ENCODE measurements at regions not wholly inside any gene's neighbourhood (a gene's known extent, or its start where the extent isn't known, plus 50 kb on each side); places are given as distances from the start of the nearest gene placed in this dataset.

GRCh38 chr9:26234865-26235264 lies 556.6 kb upstream of the TUSC1 start:
- no peaks in the 10 kb centered on the region for H3K4me1 ChIP-seq
- no peak for DNase-seq
- no peaks in the 10 kb centered on the region for H3K9me3 ChIP-seq
- H3K36me3 ChIP-seq: no peaks in the 10 kb centered on the region
- intact Hi-C loops (cut with DNase I): no loop called here
- no peak overlapping the region for H3K9ac ChIP-seq (ENCODE audit: low read depth in 2 of 2, low read length in 2 of 2)
- no peaks in the 10 kb centered on the region for H3K27me3 ChIP-seq
- no peak overlapping the region for H3K27ac ChIP-seq
- no peak overlapping the region for H3K4me3 ChIP-seq
- no peak for TF ChIP-seq CTCF (IDR thresholded peaks at IDR 0.05)

DNA sequence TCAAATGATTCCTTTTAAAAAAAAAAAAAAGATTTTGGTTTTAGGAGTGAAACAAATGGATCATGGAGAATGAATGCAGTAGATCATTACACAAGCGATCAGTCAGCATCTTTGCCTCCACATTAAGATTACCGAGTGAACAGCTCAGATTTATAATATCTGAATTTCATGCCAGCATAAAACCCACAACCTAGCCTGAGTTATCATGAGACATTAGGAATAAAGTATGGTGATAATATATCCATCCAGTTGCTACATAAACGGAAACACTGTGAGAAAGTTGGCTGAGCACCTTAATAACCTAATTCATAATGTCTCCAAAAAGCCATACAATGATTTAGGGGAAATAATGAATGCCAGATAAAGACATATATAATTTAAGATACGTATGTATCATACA lies 553.1 kb upstream of the TUSC1 start:
- Histone ChIP-seq H3K36me3 (no peaks in the 10 kb centered on the region), H3K27ac (no peak overlapping the region), H3K4me1 (no peaks in the 10 kb centered on the region), H3K9me3 (no peaks in the 10 kb centered on the region), H3K27me3 (no peaks in the 10 kb centered on the region), H3K9ac (ENCODE audit: low read depth in 2 of 2, low read length in 2 of 2) (no peak overlapping the region), H3K4me3 (no peak overlapping the region)
- intact Hi-C loops (cut with DNase I): no loop called here
- TF ChIP-seq CTCF (IDR thresholded peaks at IDR 0.05): no peak
- no peak for DNase-seq

DNA sequence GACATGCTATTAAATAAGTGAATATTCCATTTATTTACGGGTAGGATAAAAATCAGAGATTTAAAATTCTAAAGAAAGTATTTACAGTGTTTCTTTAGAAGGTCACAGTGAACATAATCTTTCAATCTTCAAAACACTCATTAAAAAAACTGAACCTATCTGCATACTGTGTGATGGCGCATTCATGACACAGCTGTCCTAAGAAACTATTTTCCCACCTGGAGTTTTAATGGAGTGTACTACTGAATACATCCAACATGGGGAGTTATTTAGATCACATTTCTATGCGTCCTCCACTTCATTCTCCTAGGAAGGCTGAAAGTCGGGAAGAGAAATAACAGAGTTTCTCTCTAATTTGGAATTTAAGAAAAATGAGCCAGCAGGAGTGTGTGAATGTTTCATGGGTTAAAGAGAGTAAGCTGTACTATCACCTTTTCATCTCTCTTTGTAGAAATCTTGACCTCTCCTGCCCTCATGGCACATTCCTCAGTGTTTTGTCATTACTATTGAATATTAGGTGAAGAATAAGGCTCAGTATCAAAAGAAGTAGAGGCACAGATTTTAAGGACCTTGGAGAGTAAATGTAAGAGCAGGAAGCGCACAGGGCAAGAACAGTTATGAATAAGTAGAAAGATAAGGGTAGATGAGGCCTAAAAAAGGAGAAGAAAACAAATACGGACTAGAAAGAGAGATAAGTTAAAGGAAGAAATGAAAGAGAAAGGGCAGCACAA lies 551.2 kb upstream of the TUSC1 start:
- Histone ChIP-seq H3K9ac (ENCODE audit: low read depth in 2 of 2, low read length in 2 of 2) (no peak overlapping the region), H3K27ac (no peak overlapping the region), H3K9me3 (no peaks in the 10 kb centered on the region), H3K36me3 (no peaks in the 10 kb centered on the region), H3K4me3 (no peak overlapping the region), H3K4me1 (no peaks in the 10 kb centered on the region), H3K27me3 (no peaks in the 10 kb centered on the region)
- DNase-seq: no peak
- intact Hi-C loops (cut with DNase I): no loop called here
- no peak for TF ChIP-seq CTCF (IDR thresholded peaks at IDR 0.05)

GRCh38 chr9:26228273-26228672 lies 550.0 kb upstream of the TUSC1 start:
- Histone ChIP-seq H3K4me1 (no peaks in the 10 kb centered on the region), H3K4me3 (no peak overlapping the region), H3K27ac (no peak overlapping the region), H3K27me3 (no peaks in the 10 kb centered on the region), H3K36me3 (no peaks in the 10 kb centered on the region), H3K9me3 (no peaks in the 10 kb centered on the region), H3K9ac (ENCODE audit: low read depth in 2 of 2, low read length in 2 of 2) (no peak overlapping the region)
- intact Hi-C loops (cut with DNase I): no loop called here
- TF ChIP-seq CTCF (IDR thresholded peaks at IDR 0.05): no peak
- DNase-seq: no peak

GRCh38 chr9:26221290-26221689 lies 543.0 kb upstream of the TUSC1 start:
- H3K9me3 ChIP-seq: no peaks in the 10 kb centered on the region
- no peak for DNase-seq
- no peaks in the 10 kb centered on the region for H3K36me3 ChIP-seq
- H3K4me3 ChIP-seq: no peak overlapping the region
- no peaks in the 10 kb centered on the region for H3K4me1 ChIP-seq
- intact Hi-C loops (cut with DNase I): no loop called here
- TF ChIP-seq CTCF (IDR thresholded peaks at IDR 0.05): no peak
- H3K9ac ChIP-seq (ENCODE audit: low read depth in 2 of 2, low read length in 2 of 2): no peak overlapping the region
- H3K27ac ChIP-seq: no peak overlapping the region
- no peaks in the 10 kb centered on the region for H3K27me3 ChIP-seq
